ENCODE measurements at regions not wholly inside any gene's neighbourhood (a gene's known extent, or its start where the extent isn't known, plus 50 kb on each side); places are given as distances from the start of the nearest gene placed in this dataset.

DNA sequence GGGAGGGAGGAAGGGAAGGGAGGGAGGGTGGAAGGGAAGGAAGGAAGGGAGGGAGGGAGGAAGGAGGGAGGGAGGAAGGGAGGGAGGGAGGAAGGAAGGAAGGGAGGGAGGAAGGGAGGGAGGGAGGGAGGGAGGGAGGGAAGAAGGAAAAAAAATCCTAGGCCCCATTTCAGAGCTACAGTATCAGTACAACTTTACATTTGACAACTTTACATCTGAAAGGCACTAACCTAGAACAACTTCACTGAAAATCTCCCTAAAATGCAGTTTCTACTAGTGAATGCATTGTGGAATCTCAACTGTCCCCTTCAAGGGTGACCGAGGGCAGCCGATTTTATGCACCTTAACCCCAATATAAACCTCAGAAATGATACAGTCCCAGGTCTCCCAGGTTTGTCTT lies 259.8 kb upstream of the GALNT17 start:
- TF ChIP-seq EZH2 (IDR thresholded peaks at IDR 0.05) (no peak), POLR2AphosphoS5 (IDR thresholded peaks at IDR 0.05; ENCODE audit: borderline replicate concordance, low read depth, low read length) (no peak), FOXP2 (optimal IDR thresholded peaks at IDR 0.05; ENCODE audit: control extremely low read depth, extremely low read length, insufficient read depth) (no peak)

All from SK-N-MC (cell line).